ENCODE measurements at regions not wholly inside any gene's neighbourhood (a gene's known extent, or its start where the extent isn't known, plus 50 kb on each side); places are given as distances from the start of the nearest gene placed in this dataset.
A peak's percentile ranks its signal among the peaks of the same experiment; 100 is the strongest.

GRCh38 chr21:41656946-41657525 lies 109.8 kb downstream of the RIPK4 start:
- in situ Hi-C loops (cut with MboI; ENCODE audit: low pct_unique_long_range_greater_than_20kb in 2 of 9, low sequenced_read_pairs in 9 of 9, unreplicated experiment in 9 of 9): no loop called here
- H3K27ac ChIP-seq: no peak overlapping the region
- ATAC-seq (replicated peaks in 6 of 8): no peak
- peaks cover 8 to 15% of the 10 kb centered on the region in 2 donors for H3K4me1 ChIP-seq (replicated peaks in 1 of 2)
- no peak overlapping the region for H3K4me3 ChIP-seq
- 27 to 100% (median 80%) methylated on average over 1 to 3 of the region's 6 CpGs; no CpG with 5 or more reads in 3 of the 10 experiments for WGBS, 10 experiments

GRCh38 chr21:41655259-41655658 lies 111.6 kb downstream of the RIPK4 start:
- in situ Hi-C loops (cut with MboI; ENCODE audit: low pct_unique_long_range_greater_than_20kb in 2 of 9, low sequenced_read_pairs in 9 of 9, unreplicated experiment in 9 of 9): no loop called here
- Histone ChIP-seq H3K4me3 (no peak overlapping the region), H3K27ac (no peak overlapping the region), H3K4me1 (replicated peaks in 1 of 2) (peaks cover 8 to 15% of the 10 kb centered on the region in 2 donors)
- WGBS, 10 experiments: 88 to 100% (median 95%) methylated on average over 3 to 4 of the region's 4 CpGs
- ATAC-seq (replicated peaks in 6 of 8): no peak

DNA sequence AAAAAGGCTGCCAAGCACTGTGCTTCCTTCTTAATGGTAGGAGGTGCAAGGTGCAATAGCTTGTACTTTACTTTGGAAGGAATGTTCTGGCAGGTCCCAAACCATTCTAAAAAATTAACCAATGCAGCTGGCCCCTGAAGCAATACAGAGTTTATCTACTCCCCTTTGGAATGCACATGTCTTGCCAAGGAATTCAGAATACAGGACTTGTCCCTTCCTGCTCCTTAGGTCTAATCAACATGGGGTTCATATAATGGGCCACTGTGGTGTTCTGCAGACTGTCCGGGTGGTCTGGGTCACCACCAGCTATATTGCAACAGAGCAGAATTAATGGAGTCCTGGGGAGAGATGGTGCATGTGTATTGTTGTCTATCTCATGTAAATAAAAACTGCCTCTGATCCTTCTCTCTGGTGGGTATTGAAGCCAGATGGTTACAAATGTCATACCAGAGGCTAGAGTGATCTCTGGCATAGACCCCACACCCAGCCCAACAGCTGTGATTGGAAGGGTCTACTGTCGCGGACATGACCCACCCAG lies 112.8 kb downstream of the RIPK4 start:
- 33 to 100% (median 80%) methylated on average over 1 to 3 of the region's 3 CpGs; no CpG with 5 or more reads in 5 of the 10 experiments for WGBS, 10 experiments
- Histone ChIP-seq H3K4me1 (replicated peaks in 1 of 2) (peaks cover 8 to 14% of the 10 kb centered on the region in 2 donors), H3K4me3 (no peak overlapping the region), H3K27ac (no peak overlapping the region)
- in situ Hi-C loops (cut with MboI; ENCODE audit: low pct_unique_long_range_greater_than_20kb in 2 of 9, low sequenced_read_pairs in 9 of 9, unreplicated experiment in 9 of 9): no loop called here
- peak in 3 of 8 experiments; percentile 37 to 80 (median 77) for ATAC-seq (replicated peaks in 6 of 8)

DNA sequence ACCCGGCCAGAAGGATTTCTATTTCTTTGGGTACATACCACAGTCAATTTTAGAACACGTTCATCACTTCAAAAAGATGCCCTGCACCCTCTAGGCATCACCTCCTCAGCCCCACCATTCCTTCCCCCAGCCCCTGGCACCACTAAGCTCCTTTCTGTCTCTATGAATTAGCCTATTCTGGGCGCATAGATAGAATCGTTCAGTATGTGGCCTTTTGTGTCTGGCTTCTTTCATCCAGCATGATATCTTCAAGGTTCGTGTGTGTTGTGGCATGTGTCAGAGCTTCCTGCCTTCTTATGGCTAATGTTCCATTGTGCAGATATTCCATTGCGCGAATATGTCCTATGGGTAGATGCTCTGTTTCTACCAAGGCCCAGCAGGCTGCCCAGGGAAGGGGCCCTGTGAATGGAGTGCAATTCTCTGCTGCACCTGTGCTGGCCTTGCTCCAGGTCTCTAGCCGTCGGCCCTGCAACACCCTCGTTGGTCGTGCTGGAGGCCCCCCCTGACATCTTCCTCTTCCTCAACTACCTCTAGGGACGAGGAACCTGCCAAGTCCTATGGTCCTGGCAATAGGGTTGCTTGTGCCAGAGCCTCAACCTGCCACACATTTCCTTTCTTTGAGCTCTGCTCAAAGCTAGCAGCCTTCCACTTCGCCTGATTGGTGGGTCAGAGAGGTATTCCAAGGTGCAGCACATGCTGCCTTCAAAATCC lies 113.5 kb downstream of the RIPK4 start:
- Histone ChIP-seq H3K4me3 (no peak overlapping the region), H3K27ac (no peak overlapping the region), H3K4me1 (replicated peaks in 1 of 2) (peaks cover 5 to 8% of the 10 kb centered on the region in 2 donors)
- ATAC-seq (replicated peaks in 6 of 8): no peak
- in situ Hi-C loops (cut with MboI; ENCODE audit: low pct_unique_long_range_greater_than_20kb in 2 of 9, low sequenced_read_pairs in 9 of 9, unreplicated experiment in 9 of 9): no loop called here
- 47 to 100% (median 87%) methylated on average over 1 to 5 of the region's 13 CpGs; no CpG with 5 or more reads in 2 of the 10 experiments for WGBS, 10 experiments

DNA sequence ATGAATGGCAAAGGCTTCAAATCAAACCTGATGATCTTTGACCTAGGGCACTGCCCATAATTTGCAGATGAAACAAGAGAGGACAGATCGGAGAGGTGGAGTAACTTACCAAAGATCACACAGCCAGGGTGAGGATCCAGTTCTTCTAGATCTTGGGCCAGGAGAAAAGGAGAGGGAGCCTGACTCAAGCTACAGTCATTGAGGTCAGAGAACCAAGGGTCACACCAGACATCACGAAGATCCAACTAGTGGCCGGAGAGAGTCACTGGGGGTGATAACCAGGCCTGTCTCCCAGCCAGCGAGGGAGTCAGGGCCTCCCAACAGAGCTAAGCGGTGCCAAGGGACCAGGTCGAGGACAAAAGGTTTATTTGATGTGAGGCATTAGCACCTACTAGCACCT lies 115.0 kb downstream of the RIPK4 start:
- H3K4me1 ChIP-seq (replicated peaks in 1 of 2): no peaks in the 10 kb centered on the region
- in situ Hi-C loops (cut with MboI; ENCODE audit: low pct_unique_long_range_greater_than_20kb in 2 of 9, low sequenced_read_pairs in 9 of 9, unreplicated experiment in 9 of 9): no loop called here
- 50 to 94% (median 68%) methylated on average over 1 to 5 of the region's 6 CpGs; no CpG with 5 or more reads in 2 of the 10 experiments for WGBS, 10 experiments
- ATAC-seq (replicated peaks in 6 of 8): no peak
- no peak overlapping the region for H3K27ac ChIP-seq
- H3K4me3 ChIP-seq: no peak overlapping the region

GRCh38 chr21:41651406-41651805 lies 115.4 kb downstream of the RIPK4 start:
- ATAC-seq (replicated peaks in 6 of 8): no peak
- in situ Hi-C loops (cut with MboI; ENCODE audit: low pct_unique_long_range_greater_than_20kb in 2 of 9, low sequenced_read_pairs in 9 of 9, unreplicated experiment in 9 of 9): no loop called here
- Histone ChIP-seq H3K4me3 (no peak overlapping the region), H3K4me1 (replicated peaks in 1 of 2) (no peaks in the 10 kb centered on the region), H3K27ac (no peak overlapping the region)
- WGBS, 10 experiments: 0 to 90% (median 60%) methylated on average over 1 to 8 of the region's 8 CpGs; no CpG with 5 or more reads in 3 of the 10 experiments

GRCh38 chr21:41650526-41651145 lies 116.2 kb downstream of the RIPK4 start:
- in situ Hi-C loops (cut with MboI; ENCODE audit: low pct_unique_long_range_greater_than_20kb in 2 of 9, low sequenced_read_pairs in 9 of 9, unreplicated experiment in 9 of 9): no loop called here
- H3K27ac ChIP-seq: no peak overlapping the region
- WGBS, 10 experiments: 75 to 100% (median 89%) methylated on average over 1 to 15 of the region's 19 CpGs; no CpG with 5 or more reads in 3 of the 10 experiments
- no peak for ATAC-seq (replicated peaks in 6 of 8)
- no peak overlapping the region for H3K4me3 ChIP-seq
- H3K4me1 ChIP-seq (replicated peaks in 1 of 2): no peaks in the 10 kb centered on the region

DNA sequence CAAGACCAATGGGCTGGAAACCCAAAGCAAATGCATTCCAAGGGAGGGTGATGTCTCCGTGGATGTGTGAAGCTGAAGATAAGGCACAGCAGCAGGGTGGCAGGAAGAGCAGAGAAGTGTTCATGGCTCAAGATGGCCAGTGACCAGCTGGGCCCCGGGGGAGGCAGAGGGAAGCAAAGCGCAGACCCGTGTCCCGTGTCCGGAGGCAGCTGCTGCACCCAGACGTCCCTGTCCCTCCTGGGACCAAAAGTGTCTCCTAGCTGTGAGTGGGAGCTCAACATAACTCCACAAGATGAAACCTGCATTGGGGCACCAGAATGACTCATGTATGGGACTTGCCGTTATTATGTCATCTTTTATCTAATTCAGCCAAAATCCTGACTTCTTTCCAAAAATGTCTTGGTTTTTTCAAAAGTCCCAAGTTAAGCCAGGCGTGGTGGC lies 118.2 kb downstream of the RIPK4 start:
- Histone ChIP-seq H3K27ac (no peak overlapping the region), H3K4me1 (replicated peaks in 1 of 2) (no peaks in the 10 kb centered on the region), H3K4me3 (no peak overlapping the region)
- in situ Hi-C loops (cut with MboI; ENCODE audit: low pct_unique_long_range_greater_than_20kb in 2 of 9, low sequenced_read_pairs in 9 of 9, unreplicated experiment in 9 of 9): no loop called here
- ATAC-seq (replicated peaks in 6 of 8): peak in 2 of 8 experiments; percentile 30 to 36
- 0 to 100% (median 84%) methylated on average over 1 to 8 of the region's 9 CpGs; no CpG with 5 or more reads in 2 of the 10 experiments for WGBS, 10 experiments

DNA sequence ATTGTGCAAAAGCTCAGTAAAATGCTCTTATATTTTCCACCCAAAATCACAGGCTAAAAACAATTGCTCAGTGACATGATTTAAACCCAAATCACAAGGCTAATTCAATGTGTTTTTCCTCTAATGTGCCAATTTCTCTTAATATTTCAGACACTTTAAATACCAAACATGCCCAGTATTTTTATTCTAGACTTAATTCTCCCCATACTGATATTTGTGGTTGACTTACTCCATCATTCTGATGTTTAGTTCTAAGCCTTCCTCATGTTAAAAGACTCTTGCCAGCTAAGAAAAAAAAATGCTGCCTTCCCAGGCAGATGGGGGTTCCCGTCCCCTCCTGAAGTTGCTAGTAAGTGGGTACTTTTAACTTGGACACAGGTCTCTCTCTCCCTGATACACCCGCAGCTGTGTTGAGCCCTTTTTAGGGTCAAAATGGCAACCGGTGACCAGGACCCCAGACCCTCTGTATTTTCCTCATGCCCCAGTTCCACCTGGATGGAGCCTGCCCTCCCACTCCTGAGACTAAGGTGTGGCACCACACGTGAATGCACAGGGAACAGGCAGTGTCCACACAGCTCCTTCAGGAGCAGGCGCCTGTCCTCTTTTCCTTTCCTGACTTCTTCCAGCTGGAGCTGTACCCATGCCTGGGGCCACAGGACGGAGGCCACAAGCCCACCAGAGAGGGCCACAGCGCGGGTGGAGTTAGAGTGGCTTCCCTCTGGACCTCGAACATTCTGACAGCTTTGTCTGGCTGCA lies 118.9 kb downstream of the RIPK4 start:
- Histone ChIP-seq H3K4me1 (replicated peaks in 1 of 2) (no peaks in the 10 kb centered on the region), H3K4me3 (no peak overlapping the region), H3K27ac (no peak overlapping the region)
- in situ Hi-C loops (cut with MboI; ENCODE audit: low pct_unique_long_range_greater_than_20kb in 2 of 9, low sequenced_read_pairs in 9 of 9, unreplicated experiment in 9 of 9): no loop called here
- ATAC-seq (replicated peaks in 6 of 8): no peak
- WGBS, 10 experiments: 43 to 100% (median 89%) methylated on average over 1 to 7 of the region's 9 CpGs; no CpG with 5 or more reads in 2 of the 10 experiments

DNA sequence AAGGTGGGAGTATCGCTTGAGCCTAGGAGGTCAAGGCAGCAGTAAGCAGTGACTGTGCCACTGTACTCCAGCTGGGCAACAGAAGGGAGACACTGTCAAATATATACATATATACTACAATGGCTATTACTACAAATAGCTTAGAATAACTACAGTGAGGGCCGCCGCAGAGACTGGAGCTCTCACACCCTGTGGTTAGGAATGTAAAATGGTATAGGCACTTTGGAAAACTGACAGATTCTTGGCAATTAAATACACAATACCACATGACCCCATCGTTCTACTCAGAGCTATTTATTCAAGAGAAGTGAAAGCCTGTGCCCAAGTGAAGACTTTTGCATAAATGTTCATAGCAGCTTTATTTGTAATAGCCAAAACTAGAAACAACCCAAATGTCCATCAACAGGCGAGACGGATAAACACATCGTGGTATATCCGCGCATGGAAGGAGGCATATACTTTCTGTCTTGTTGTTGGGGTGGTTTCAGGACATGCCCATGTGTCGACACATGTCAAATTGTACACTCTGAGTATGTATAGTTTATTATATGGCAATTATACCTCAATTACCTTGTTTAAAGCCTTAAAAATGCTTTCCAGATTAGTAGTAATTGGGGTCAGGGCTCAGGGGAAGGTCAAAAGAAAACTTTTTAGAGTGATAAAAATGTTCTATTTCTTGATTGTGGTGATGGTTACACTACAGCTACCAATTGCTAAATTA lies 123.4 kb downstream of the RIPK4 start:
- Histone ChIP-seq H3K27ac (no peak overlapping the region), H3K4me1 (replicated peaks in 1 of 2) (peaks cover 0 to 11% of the 10 kb centered on the region in 2 donors), H3K4me3 (no peak overlapping the region)
- in situ Hi-C loops (cut with MboI; ENCODE audit: low pct_unique_long_range_greater_than_20kb in 2 of 9, low sequenced_read_pairs in 9 of 9, unreplicated experiment in 9 of 9): no loop called here
- WGBS, 10 experiments: 29 to 98% (median 88%) methylated on average over 1 to 10 of the region's 10 CpGs
- ATAC-seq (replicated peaks in 6 of 8): no peak

GRCh38 chr21:41641821-41642701 lies 124.8 kb downstream of the RIPK4 start:
- peaks cover 0 to 11% of the 10 kb centered on the region in 2 donors for H3K4me1 ChIP-seq (replicated peaks in 1 of 2)
- WGBS, 10 experiments: 7 to 91% (median 78%) methylated on average over 2 to 16 of the region's 16 CpGs; no CpG with 5 or more reads in 1 of the 10 experiments
- no peak overlapping the region for H3K4me3 ChIP-seq
- H3K27ac ChIP-seq: peak overlapping the region in 1 of 2 donors; percentile 13
- peak in 2 of 8 experiments; percentile 77 to 91 for ATAC-seq (replicated peaks in 6 of 8)
- in situ Hi-C loops (cut with MboI; ENCODE audit: low pct_unique_long_range_greater_than_20kb in 2 of 9, low sequenced_read_pairs in 9 of 9, unreplicated experiment in 9 of 9): no loop called here

All from motor neuron (in vitro differentiated cells).